GM23248 (cell line): ENCODE measurements at regions not wholly inside any gene's neighbourhood (a gene's known extent, or its start where the extent isn't known, plus 50 kb on each side); places are given as distances from the start of the nearest gene placed in this dataset.

Source experiments
- DNase-seq: peaks from one replicate; pipeline ENCODE4 v3.0.0-alpha.2; 2015
- H2AFZ ChIP-seq: fragments of 200-600 bp; sonication (generic); 2 replicates; pipeline ENCODE4 v1.6.1; 2016; ENCODE audit warnings: antibody characterized with exemption
- H3F3A ChIP-seq: fragments of 200-600 bp; sonication (generic); 2 replicates; pipeline ENCODE4 v1.6.1; 2016; ENCODE audit warnings: mild to moderate bottlenecking, antibody characterized with exemption, mixed run types; ENCODE audit not compliant: insufficient read depth
- H3K27ac ChIP-seq: fragments of 200-600 bp; sonication (generic); 2 replicates; pipeline ENCODE4 v1.5.1; 2016; ENCODE audit warnings: mild to moderate bottlenecking
- H3K27me3 ChIP-seq: fragments of 200-600 bp; sonication (generic); replicated peaks from 2 replicates; pipeline ENCODE4 v1.6.1; 2016; ENCODE audit warnings: mild to moderate bottlenecking; ENCODE audit not compliant: insufficient read depth
- H3K36me3 ChIP-seq: fragments of 200-600 bp; sonication (generic); 2 replicates; pipeline ENCODE4 v1.6.1; 2016; ENCODE audit warnings: low read depth, mild to moderate bottlenecking
- H3K4me1 ChIP-seq: fragments of 200-600 bp; sonication (generic); 2 replicates; pipeline ENCODE4 v1.6.1; 2016; ENCODE audit warnings: mild to moderate bottlenecking; ENCODE audit not compliant: insufficient read depth
- H3K4me2 ChIP-seq: fragments of 200-600 bp; sonication (generic); one replicate; pipeline ENCODE4 v1.6.1; 2016; ENCODE audit warnings: mild to moderate bottlenecking; ENCODE audit not compliant: unreplicated experiment
- H3K4me3 ChIP-seq: fragments of 200-600 bp; sonication (generic); 2 replicates; pipeline ENCODE4 v1.5.1; 2016; ENCODE audit warnings: mild to moderate bottlenecking
- H3K79me2 ChIP-seq: fragments of 200-600 bp; sonication (generic); 2 replicates; pipeline ENCODE4 v1.6.1; 2016; ENCODE audit warnings: mild to moderate bottlenecking; ENCODE audit not compliant: insufficient read depth
- H3K9ac ChIP-seq: fragments of 200-600 bp; sonication (generic); 2 replicates; pipeline ENCODE4 v1.6.1; 2016; ENCODE audit warnings: mild to moderate bottlenecking
- H3K9me2 ChIP-seq: fragments of 200-600 bp; sonication (generic); 2 replicates; pipeline ENCODE4 v1.6.1; 2016; ENCODE audit warnings: mixed run types, mild to moderate bottlenecking, moderate library complexity; ENCODE audit not compliant: insufficient read depth
- H3K9me3 ChIP-seq: fragments of 200-600 bp; sonication (generic); one replicate; pipeline ENCODE4 v1.6.1; 2017; ENCODE audit warnings: low read depth
- H4K20me1 ChIP-seq: fragments of 200-600 bp; sonication (generic); 2 replicates; pipeline ENCODE4 v1.6.0; 2016; ENCODE audit not compliant: insufficient read depth
- EZH2 ChIP-seq: fragments of 200-600 bp; sonication (generic); IDR thresholded peaks from 2 replicates; pipeline ENCODE4 v1.6.1; 2018; ENCODE audit warnings: antibody characterized with exemption, mild to moderate bottlenecking; ENCODE audit not compliant: insufficient read depth, poor library complexity, severe bottlenecking
- EZH2phosphoT487 ChIP-seq: fragments of 200-600 bp; sonication (generic); IDR thresholded peaks from 2 replicates; pipeline ENCODE4 v1.6.1; 2018; ENCODE audit warnings: antibody characterized with exemption, moderate library complexity, mild to moderate bottlenecking, low read depth; ENCODE audit not compliant: insufficient read depth
- WGBS, 2 experiments: methylation state at CpG; one replicate each; pipeline ENCODE4 v1.1.6; 2015 to 2017; ENCODE audit warnings: low lambda C conversion rate in 2 of 2, low coverage in 1 of 2; ENCODE audit errors: missing lambda C conversion rate in 2 of 2; 5-methylcytosine and 5-hydroxymethylcytosine counted together
- in situ Hi-C: fragments of 300-500 bp; cut with MboI; formaldehyde crosslinking; loops from 2 replicates; pipeline ENCODE4 v1.15.0; 2020

DNA sequence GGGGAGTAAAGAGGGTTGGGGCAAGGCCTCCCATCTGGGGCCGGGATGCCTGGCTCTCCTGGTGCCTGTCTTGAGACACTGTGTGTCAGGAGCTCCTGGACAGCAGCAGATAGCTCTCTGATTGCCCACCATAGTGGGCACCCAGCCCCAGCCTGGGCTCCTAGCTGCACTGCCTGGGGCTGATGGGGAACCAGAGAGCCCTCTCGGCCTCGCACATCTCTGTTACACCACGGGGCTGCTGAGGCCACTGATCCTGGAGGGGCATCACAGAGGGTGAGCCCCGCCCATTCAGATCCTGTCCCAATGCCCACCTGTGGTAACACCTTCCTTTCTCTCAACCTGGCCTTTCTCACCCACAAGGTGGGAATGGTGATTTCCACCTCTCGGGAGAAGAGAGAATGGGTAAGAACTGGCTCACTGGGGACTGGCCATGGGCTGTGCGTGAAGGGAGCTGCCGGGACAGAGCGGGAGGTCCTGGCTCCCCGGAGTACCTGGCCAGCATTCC lies 135.9 kb downstream of the URI1 start:
- Histone ChIP-seq H3K36me3 (no peaks in the 10 kb centered on the region), H3K27ac (no peak overlapping the region), H2AFZ (no peak overlapping the region), H3K4me1 (no peaks in the 10 kb centered on the region), H3K9me2 (no peaks in the 10 kb centered on the region), H3K27me3 (peaks cover 7% of the 10 kb centered on the region; the same call in 1 of the 2 replicates), H3K9ac (no peak overlapping the region), H4K20me1 (no peaks in the 10 kb centered on the region), H3F3A (no peaks in the 10 kb centered on the region), H3K4me3 (no peak overlapping the region), H3K9me3 (no peaks in the 10 kb centered on the region), H3K4me2 (no peak overlapping the region), H3K79me2 (no peaks in the 10 kb centered on the region)
- in situ Hi-C loops = no loop called here
- TF ChIP-seq EZH2 (no peak), EZH2phosphoT487 (no peak)
- 62 to 70% methylated on average over 10 of the region's 10 CpGs for WGBS, 2 experiments
- DNase-seq = no peak

DNA sequence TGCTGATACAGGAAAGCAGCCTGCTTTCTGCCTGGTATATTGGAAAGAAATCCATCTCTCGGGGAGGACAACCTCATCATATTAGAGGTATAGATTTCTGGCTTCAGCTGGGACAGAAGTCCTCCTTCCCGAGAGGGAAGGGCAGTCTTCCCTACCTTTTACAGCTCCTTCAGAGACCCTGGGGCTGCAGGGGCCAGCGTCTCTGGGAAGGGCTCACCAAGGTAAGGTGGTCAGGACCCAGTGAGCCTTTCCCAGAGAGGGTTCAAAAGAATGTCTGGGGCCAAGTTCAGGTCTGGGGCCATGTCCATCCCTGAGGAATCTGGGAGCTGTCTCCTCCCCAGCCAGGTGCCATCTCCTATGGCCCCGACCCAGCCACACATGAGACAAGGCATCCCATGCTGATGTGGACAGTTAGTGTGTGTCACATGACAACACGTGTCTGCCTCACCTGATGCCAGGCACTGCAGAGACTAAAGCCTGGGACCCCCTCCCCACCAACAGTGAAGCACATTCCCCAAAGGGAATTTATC lies 136.4 kb downstream of the URI1 start:
- H3K9me3 ChIP-seq = no peaks in the 10 kb centered on the region
- H3K9ac ChIP-seq = no peak overlapping the region
- H3K4me1 ChIP-seq = no peaks in the 10 kb centered on the region
- TF ChIP-seq EZH2phosphoT487 = no peak
- TF ChIP-seq EZH2 = no peak
- H3F3A ChIP-seq = no peaks in the 10 kb centered on the region
- H3K79me2 ChIP-seq = no peaks in the 10 kb centered on the region
- no peak for DNase-seq
- no peak overlapping the region for H3K4me2 ChIP-seq
- H3K36me3 ChIP-seq = no peaks in the 10 kb centered on the region
- no peak overlapping the region for H3K4me3 ChIP-seq
- in situ Hi-C loops = no loop called here
- peaks cover 7% of the 10 kb centered on the region; the same call in 1 of the 2 replicates for H3K27me3 ChIP-seq
- WGBS, 2 experiments = 24 to 38% methylated on average over 5 of the region's 5 CpGs
- no peak overlapping the region for H2AFZ ChIP-seq
- no peaks in the 10 kb centered on the region for H3K9me2 ChIP-seq
- no peaks in the 10 kb centered on the region for H4K20me1 ChIP-seq
- no peak overlapping the region for H3K27ac ChIP-seq

- Histone ChIP-seq H4K20me1 (no peaks in the 10 kb centered on the region), H3K9me2 (no peaks in the 10 kb centered on the region), H3K4me1 (no peaks in the 10 kb centered on the region), H3K79me2 (no peaks in the 10 kb centered on the region), H3K9ac (no peak overlapping the region), H3K27me3 (peaks cover 7% of the 10 kb centered on the region; the same call in 1 of the 2 replicates), H3K36me3 (no peaks in the 10 kb centered on the region), H3K9me3 (no peaks in the 10 kb centered on the region), H3K4me3 (no peak overlapping the region), H2AFZ (no peak overlapping the region), H3K27ac (no peak overlapping the region), H3K4me2 (no peak overlapping the region), H3F3A (no peaks in the 10 kb centered on the region)
- no peak for TF ChIP-seq EZH2
- TF ChIP-seq EZH2phosphoT487 = no peak
- in situ Hi-C loops = no loop called here
- DNase-seq = no peak
- WGBS, 2 experiments = 32 to 53% methylated on average over 4 of the region's 4 CpGs
Observed at GRCh38 chr19:30079200-30079599, 137.2 kb downstream of the URI1 start.

DNA sequence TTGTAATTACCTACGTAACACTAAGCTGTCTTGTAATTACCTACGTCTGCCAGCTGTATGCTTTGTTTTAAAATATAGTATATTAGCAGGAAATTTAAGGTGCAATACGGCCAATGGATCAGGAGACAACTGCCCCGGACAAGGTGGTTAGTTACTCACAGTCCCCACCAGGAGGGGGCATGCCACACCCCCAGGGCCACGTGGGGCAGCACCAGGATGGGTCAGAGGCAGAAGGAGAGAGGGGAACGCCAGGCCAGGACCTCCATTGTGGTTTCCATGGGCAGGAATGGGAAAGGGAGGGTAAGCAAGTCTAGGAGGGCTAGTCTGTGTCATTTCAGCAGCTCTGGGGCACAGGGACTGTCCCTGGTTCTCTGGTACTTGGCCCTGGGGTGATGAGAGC lies 140.1 kb downstream of the URI1 start:
- H3K36me3 ChIP-seq = no peaks in the 10 kb centered on the region
- no peak overlapping the region for H3K27ac ChIP-seq
- no peaks in the 10 kb centered on the region for H4K20me1 ChIP-seq
- no peaks in the 10 kb centered on the region for H3F3A ChIP-seq
- H3K9me2 ChIP-seq = no peaks in the 10 kb centered on the region
- no peak for DNase-seq
- H3K79me2 ChIP-seq = no peaks in the 10 kb centered on the region
- WGBS, 2 experiments = 45 to 56% methylated on average over 6 of the region's 6 CpGs
- in situ Hi-C loops = no loop called here
- no peaks in the 10 kb centered on the region for H3K9me3 ChIP-seq
- 0 out of 2 replicates have a peak, but pooled peaks cover 7% of the 10 kb centered on the region for H3K27me3 ChIP-seq
- no peak overlapping the region for H3K4me2 ChIP-seq
- TF ChIP-seq EZH2phosphoT487 (no peak), EZH2 (no peak)
- no peaks in the 10 kb centered on the region for H3K4me1 ChIP-seq
- no peak overlapping the region for H3K4me3 ChIP-seq
- no peak overlapping the region for H3K9ac ChIP-seq
- H2AFZ ChIP-seq = no peak overlapping the region
